AG09319 (cell line): ENCODE measurements at regions not wholly inside any gene's neighbourhood (a gene's known extent, or its start where the extent isn't known, plus 50 kb on each side); places are given as distances from the start of the nearest gene placed in this dataset.
A peak's percentile ranks its signal among the peaks of the same experiment; 100 is the strongest.

Source experiments
- DNase-seq: peaks from one replicate; pipeline ENCODE4 v3.0.0-alpha.2; 2010; ENCODE audit warnings: low read depth; ENCODE audit errors: extremely low read depth
- CTCF ChIP-seq: IDR thresholded peaks from 2 replicates; pipeline ENCODE4 v1.5.1; 2011; ENCODE audit warnings: low read depth, mild to moderate bottlenecking, inconsistent platforms, low read length, moderate library complexity

GRCh38 chr6:84554706-84555105, 209.7 kb downstream of the TBX18 start:
- no peak for DNase-seq
- no peak for TF ChIP-seq CTCF

- DNase-seq, result peak; percentile 44
- TF ChIP-seq CTCF, result no peak
These were observed 210.3 kb downstream of the TBX18 start for GRCh38 chr6:84554074-84554473.

GRCh38 chr6:84553527-84553926, 210.9 kb downstream of the TBX18 start:
- DNase-seq, result no peak
- TF ChIP-seq CTCF, result no peak

- DNase-seq, result no peak
- no peak for TF ChIP-seq CTCF
These were observed 212.6 kb downstream of the TBX18 start for GRCh38 chr6:84551797-84552196.

- no peak for DNase-seq
- no peak for TF ChIP-seq CTCF
These were observed 214.5 kb downstream of the TBX18 start for GRCh38 chr6:84549917-84550316.

GRCh38 chr6:84547341-84547801, 217.0 kb downstream of the TBX18 start:
- no peak for TF ChIP-seq CTCF
- DNase-seq, result no peak

GRCh38 chr6:84546427-84546914, 217.9 kb downstream of the TBX18 start:
- no peak for DNase-seq
- TF ChIP-seq CTCF, result no peak
